ENCODE measurements at regions not wholly inside any gene's neighbourhood (a gene's known extent, or its start where the extent isn't known, plus 50 kb on each side); places are given as distances from the start of the nearest gene placed in this dataset.
A peak's percentile ranks its signal among the peaks of the same experiment; 100 is the strongest.

DNA sequence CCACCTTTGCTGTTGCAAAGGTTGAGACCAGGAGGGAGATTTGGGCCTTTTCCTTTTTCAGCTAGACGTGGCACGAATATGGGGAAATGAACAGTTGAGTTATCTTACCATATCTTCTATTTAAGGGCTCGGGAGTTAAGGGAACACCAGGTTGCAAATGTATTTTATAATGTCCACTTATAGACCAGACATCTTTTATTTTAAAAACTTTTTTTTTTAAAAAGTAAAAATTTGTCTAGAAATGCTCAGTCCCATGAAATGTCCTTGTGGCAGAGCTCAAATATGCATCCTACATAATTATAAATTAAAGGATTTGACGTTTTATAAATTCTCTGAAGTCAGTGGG, 103.6 kb upstream of the VEPH1 start:
- TF ChIP-seq, protein P1, sequence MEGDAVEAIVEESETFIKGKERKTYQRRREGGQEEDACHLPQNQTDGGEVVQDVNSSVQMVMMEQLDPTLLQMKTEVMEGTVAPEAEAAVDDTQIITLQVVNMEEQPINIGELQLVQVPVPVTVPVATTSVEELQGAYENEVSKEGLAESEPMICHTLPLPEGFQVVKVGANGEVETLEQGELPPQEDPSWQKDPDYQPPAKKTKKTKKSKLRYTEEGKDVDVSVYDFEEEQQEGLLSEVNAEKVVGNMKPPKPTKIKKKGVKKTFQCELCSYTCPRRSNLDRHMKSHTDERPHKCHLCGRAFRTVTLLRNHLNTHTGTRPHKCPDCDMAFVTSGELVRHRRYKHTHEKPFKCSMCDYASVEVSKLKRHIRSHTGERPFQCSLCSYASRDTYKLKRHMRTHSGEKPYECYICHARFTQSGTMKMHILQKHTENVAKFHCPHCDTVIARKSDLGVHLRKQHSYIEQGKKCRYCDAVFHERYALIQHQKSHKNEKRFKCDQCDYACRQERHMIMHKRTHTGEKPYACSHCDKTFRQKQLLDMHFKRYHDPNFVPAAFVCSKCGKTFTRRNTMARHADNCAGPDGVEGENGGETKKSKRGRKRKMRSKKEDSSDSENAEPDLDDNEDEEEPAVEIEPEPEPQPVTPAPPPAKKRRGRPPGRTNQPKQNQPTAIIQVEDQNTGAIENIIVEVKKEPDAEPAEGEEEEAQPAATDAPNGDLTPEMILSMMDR (conservative IDR thresholded peaks at IDR 0.05): peak; percentile 87
- no peak for TF ChIP-seq ZFX (IDR thresholded peaks at IDR 0.05)
